NCI-H1105 treated with DMSO at 0.1 percent for 48 hours (cell line): ENCODE measurements at regions not wholly inside any gene's neighbourhood (a gene's known extent, or its start where the extent isn't known, plus 50 kb on each side); places are given as distances from the start of the nearest gene placed in this dataset.
"Not testable (repeated sequence)": the region's sequence is repeated elsewhere in the genome, so short reads cannot be mapped to it uniquely, and the experiment has no call there.

Experiments used
- DNase-seq: peaks from one replicate; lab custom pipeline; 2025; lab: John Stamatoyannopoulos, UW

- DNase-seq, result peak; percentile 3
These were observed 111.5 kb downstream of the NPY start for GRCh38 chr7:24395512-24395911.

GRCh38 chr7:24396387-24396786 is 112.4 kb downstream of the NPY start:
- DNase-seq, result not testable (repeated sequence)

- peak; percentile 25 for DNase-seq
These were observed 117.9 kb downstream of the NPY start for GRCh38 chr7:24401628-24402593.

- no peak for DNase-seq
These were observed 118.7 kb downstream of the NPY start for GRCh38 chr7:24402655-24403054.

- peak; percentile 49 for DNase-seq
These were observed 119.6 kb downstream of the NPY start for GRCh38 chr7:24403557-24403956.

GRCh38 chr7:24404315-24404714 is 120.3 kb downstream of the NPY start:
- no peak for DNase-seq

GRCh38 chr7:24405002-24405401 is 121.0 kb downstream of the NPY start:
- no peak for DNase-seq

- DNase-seq, result no peak
These were observed 122.2 kb downstream of the NPY start for GRCh38 chr7:24406053-24406788.

GRCh38 chr7:24406789-24407299 is 122.9 kb downstream of the NPY start:
- DNase-seq, result no peak

GRCh38 chr7:24407965-24408364 is 124.0 kb downstream of the NPY start:
- DNase-seq, result no peak

- DNase-seq, result no peak
These were observed 124.9 kb downstream of the NPY start for GRCh38 chr7:24408798-24409430.

GRCh38 chr7:24409431-24410024 is 125.5 kb downstream of the NPY start:
- DNase-seq, result no peak

GRCh38 chr7:24411226-24411625 is 127.2 kb downstream of the NPY start:
- DNase-seq, result no peak

GRCh38 chr7:24417526-24418120 is 133.6 kb downstream of the NPY start:
- no peak for DNase-seq

GRCh38 chr7:24419077-24419476 is 135.1 kb downstream of the NPY start:
- peak; percentile 1 for DNase-seq

- no peak for DNase-seq
These were observed 135.5 kb downstream of the NPY start for GRCh38 chr7:24419511-24419910.

- DNase-seq, result no peak
These were observed 138.5 kb downstream of the NPY start for GRCh38 chr7:24422441-24423010.

- DNase-seq, result no peak
These were observed 141.7 kb downstream of the NPY start for GRCh38 chr7:24425664-24426063.

- no peak for DNase-seq
These were observed 143.1 kb downstream of the NPY start for GRCh38 chr7:24427048-24427447.

- no peak for DNase-seq
These were observed 144.6 kb upstream of the PALS2 start for GRCh38 chr7:24428676-24429075.

- no peak for DNase-seq
These were observed 140.6 kb upstream of the PALS2 start for GRCh38 chr7:24432677-24433076.
